ENCODE measurements at regions not wholly inside any gene's neighbourhood (a gene's known extent, or its start where the extent isn't known, plus 50 kb on each side); places are given as distances from the start of the nearest gene placed in this dataset.

DNA sequence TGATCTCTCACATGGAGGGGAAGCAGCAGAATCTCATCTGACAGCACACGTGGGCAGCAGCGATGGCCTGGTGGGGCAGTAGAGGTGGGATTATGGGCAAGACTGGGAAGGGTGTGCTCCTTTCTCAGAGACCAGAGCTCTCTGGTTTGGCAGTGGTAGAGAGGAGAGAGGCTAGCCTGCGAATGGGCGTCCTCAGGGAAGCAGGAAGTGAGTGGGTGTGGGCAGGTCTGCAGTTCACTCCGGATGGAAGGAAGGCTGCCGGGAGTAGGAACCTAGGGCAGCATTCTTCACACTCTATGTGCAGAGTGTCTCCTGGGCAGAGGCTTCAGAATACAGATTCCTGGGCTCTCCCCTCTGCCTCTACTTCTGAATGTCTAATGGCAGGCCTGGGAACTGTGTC is 162.8 kb upstream of the BMPER start:
- TF ChIP-seq EP300 (IDR thresholded peaks at IDR 0.05) (no peak), POLR2A (IDR thresholded peaks at IDR 0.05) (no peak), POLR2AphosphoS5 (IDR thresholded peaks at IDR 0.05) (no peak), CTCF (IDR thresholded peaks at IDR 0.05) (no peak)
- WGBS, 2 donors, result 67 to 77% methylated on average over 6 of the region's 6 CpGs
- Histone ChIP-seq H3K9me3 (no peaks in the 10 kb centered on the region), H3K27ac (peak overlapping the region in 3 of 4 donors; percentile 14 to 71 (median 42)), H3K4me1 (peaks cover 0 to 13% (median 7%) of the 10 kb centered on the region in 4 donors), H3K36me3 (no peaks in the 10 kb centered on the region), H3K27me3 (no peaks in the 10 kb centered on the region), H3K4me3 (no peak overlapping the region)
- ATAC-seq (ENCODE audit: low FRiP score in 2 of 2), result no peak
- DNase-seq, result no peak

DNA sequence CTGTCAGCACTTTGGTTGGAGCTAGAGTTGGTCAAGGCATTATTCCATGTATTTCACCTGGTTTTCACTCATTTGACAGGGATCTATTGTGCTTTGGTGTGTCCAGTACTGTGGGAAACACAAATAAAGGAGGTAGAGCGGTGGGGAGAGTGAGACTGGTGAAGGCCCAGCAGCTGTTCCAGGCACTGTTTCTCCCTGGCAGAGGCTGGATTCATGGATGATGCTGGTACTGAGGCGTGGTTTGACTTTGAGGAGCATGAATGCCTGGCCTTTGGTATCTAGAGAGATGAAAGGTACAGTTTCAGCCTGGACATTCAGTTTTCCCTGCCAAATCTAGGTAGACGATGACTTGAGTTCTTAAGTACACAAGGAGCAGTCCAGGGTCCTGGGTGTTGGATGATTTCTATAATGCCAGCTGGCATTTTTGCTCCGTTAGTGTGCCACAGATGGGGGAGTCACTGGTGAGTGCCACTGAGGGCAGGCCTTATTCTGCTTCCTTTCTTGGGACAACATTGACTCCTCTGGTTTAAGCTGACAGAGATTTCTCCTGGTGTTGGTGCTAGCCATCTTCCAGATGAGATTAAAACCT is 162.2 kb upstream of the BMPER start:
- no peaks in the 10 kb centered on the region for H3K9me3 ChIP-seq
- DNase-seq (no peak), ATAC-seq (ENCODE audit: low FRiP score in 2 of 2) (no peak)
- H3K27me3 ChIP-seq, result no peaks in the 10 kb centered on the region
- peaks cover 0 to 13% (median 7%) of the 10 kb centered on the region in 4 donors for H3K4me1 ChIP-seq
- no peak for TF ChIP-seq CTCF (IDR thresholded peaks at IDR 0.05)
- no peak for TF ChIP-seq EP300 (IDR thresholded peaks at IDR 0.05)
- no peak for TF ChIP-seq POLR2A (IDR thresholded peaks at IDR 0.05)
- TF ChIP-seq POLR2AphosphoS5 (IDR thresholded peaks at IDR 0.05), result no peak
- H3K4me3 ChIP-seq, result no peak overlapping the region
- 85 to 89% methylated on average over 4 of the region's 4 CpGs for WGBS, 2 donors
- peak overlapping the region in 3 of 4 donors; percentile 14 to 71 (median 42) for H3K27ac ChIP-seq
- H3K36me3 ChIP-seq, result no peaks in the 10 kb centered on the region

DNA sequence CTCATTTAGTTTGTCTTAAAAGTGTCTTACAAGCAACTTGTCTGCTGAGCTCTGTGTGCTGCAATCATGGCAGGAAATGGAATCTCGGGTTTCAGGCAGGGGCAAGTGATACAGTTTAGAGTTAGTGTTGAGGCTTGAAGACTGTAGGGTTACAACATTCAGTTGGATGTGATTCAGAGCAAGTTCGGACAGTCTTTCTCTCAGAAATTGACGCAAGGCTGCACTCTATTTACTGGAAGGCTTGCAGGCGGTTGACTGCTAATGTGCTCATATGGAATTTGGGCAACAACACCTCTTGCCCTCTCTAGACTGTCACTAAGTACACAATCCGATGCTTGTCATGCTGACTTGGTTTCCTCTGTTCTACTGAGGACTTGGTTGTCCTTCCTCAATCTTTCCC is 161.7 kb upstream of the BMPER start:
- no peak overlapping the region for H3K27ac ChIP-seq
- H3K4me3 ChIP-seq, result no peak overlapping the region
- DNase-seq, result no peak
- no peaks in the 10 kb centered on the region for H3K9me3 ChIP-seq
- H3K36me3 ChIP-seq, result no peaks in the 10 kb centered on the region
- H3K4me1 ChIP-seq, result peaks cover 0 to 17% (median 7%) of the 10 kb centered on the region in 4 donors
- WGBS, 2 donors, result 76 to 77% methylated on average over 5 of the region's 5 CpGs
- TF ChIP-seq POLR2A (IDR thresholded peaks at IDR 0.05) (no peak), POLR2AphosphoS5 (IDR thresholded peaks at IDR 0.05) (peak in 1 of 2 donors; percentile 65)
- H3K27me3 ChIP-seq, result no peaks in the 10 kb centered on the region
- ATAC-seq (ENCODE audit: low FRiP score in 2 of 2), result peak; percentile 28 to 36

DNA sequence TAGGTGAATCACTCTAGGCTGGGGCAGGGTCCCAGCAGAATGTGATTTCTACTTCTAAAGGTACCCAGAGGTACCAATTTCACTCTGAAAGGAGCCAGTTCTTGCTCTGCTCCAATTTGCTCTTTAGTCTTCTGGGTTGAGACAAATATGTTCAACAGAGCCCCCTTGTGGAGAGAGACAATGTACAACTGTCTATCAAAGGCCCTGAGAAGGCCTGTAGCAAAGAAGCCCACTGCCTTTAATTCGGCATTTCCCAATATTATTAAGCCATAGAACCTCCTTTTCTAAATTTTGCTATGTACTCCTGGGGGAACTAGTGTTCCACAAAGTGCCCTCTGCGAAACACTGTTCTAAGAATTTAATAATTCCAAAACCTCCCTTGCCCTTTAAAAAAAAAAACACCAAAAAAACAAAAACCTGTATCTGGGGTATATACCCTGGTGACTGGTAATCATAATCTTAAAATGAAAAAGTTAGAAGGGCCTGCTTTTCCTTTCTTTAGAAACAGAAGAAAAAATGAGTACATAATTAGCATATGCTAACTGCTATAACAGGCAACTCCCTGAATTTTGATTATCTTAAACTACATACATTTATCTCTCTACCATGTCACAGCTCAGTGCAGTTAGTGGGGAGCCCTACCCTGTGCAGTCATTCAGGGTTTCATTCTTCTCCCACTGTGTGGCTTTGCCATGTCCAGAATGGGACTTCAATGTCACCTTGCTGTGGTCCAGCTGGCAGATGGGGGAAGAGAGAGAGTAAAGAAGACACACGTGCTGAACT is 160.9 kb upstream of the BMPER start:
- DNase-seq, result no peak
- 88 to 89% methylated on average over 3 of the region's 3 CpGs for WGBS, 2 donors

More for the DNA sequence above, 160.9 kb upstream of the BMPER start:
- no peak for ATAC-seq (ENCODE audit: low FRiP score in 2 of 2)
- Histone ChIP-seq H3K27ac (no peak overlapping the region), H3K4me1 (peaks cover 0 to 17% (median 7%) of the 10 kb centered on the region in 4 donors), H3K36me3 (no peaks in the 10 kb centered on the region), H3K27me3 (no peaks in the 10 kb centered on the region), H3K9me3 (no peaks in the 10 kb centered on the region), H3K4me3 (no peak overlapping the region)
- TF ChIP-seq CTCF (IDR thresholded peaks at IDR 0.05) (peak in 5 of 6 experiments; percentile 9 to 32 (median 14)), EP300 (IDR thresholded peaks at IDR 0.05) (no peak)

All from upper lobe of left lung (tissue), 6 donors.